ENCODE measurements at regions not wholly inside any gene's neighbourhood (a gene's known extent, or its start where the extent isn't known, plus 50 kb on each side); places are given as distances from the start of the nearest gene placed in this dataset.

GRCh38 chr6:44016131-44016870, 111.0 kb downstream of the MRPL14 start:
- Histone ChIP-seq H3K4me1 (ENCODE audit: control insufficient read depth in 1 of 2, low read depth in 2 of 2) (no peaks in the 10 kb centered on the region), H3K4me3 (no peak overlapping the region), H3K27me3 (replicated peaks; ENCODE audit: insufficient read depth) (no peaks in the 10 kb centered on the region), H3K9me3 (peaks cover 5% of the 10 kb centered on the region), H3K36me3 (no peaks in the 10 kb centered on the region), H3K27ac (no peak overlapping the region)
- no peak for TF ChIP-seq CTCF (IDR thresholded peaks at IDR 0.05)
- no peak for DNase-seq (ENCODE audit: low spot score)
- no peak for ATAC-seq (ENCODE audit: insufficient number of reproducible peaks, low FRiP score, low read depth)

- Histone ChIP-seq H3K4me1 (ENCODE audit: control insufficient read depth in 1 of 2, low read depth in 2 of 2) (no peaks in the 10 kb centered on the region), H3K27ac (no peak overlapping the region), H3K4me3 (no peak overlapping the region), H3K9me3 (peaks cover 5% of the 10 kb centered on the region), H3K27me3 (replicated peaks; ENCODE audit: insufficient read depth) (no peaks in the 10 kb centered on the region), H3K36me3 (no peaks in the 10 kb centered on the region)
- no peak for TF ChIP-seq CTCF (IDR thresholded peaks at IDR 0.05)
- ATAC-seq (ENCODE audit: insufficient number of reproducible peaks, low FRiP score, low read depth) (no peak), DNase-seq (ENCODE audit: low spot score) (no peak)
These were observed 115.2 kb downstream of the MRPL14 start for GRCh38 chr6:44012078-44012493.

GRCh38 chr6:44011350-44011920, 115.8 kb downstream of the MRPL14 start:
- no peak overlapping the region for H3K27ac ChIP-seq
- ATAC-seq (ENCODE audit: insufficient number of reproducible peaks, low FRiP score, low read depth) (no peak), DNase-seq (ENCODE audit: low spot score) (no peak)
- TF ChIP-seq CTCF (IDR thresholded peaks at IDR 0.05), result no peak
- H3K9me3 ChIP-seq, result peaks cover 5% of the 10 kb centered on the region
- H3K4me3 ChIP-seq, result no peak overlapping the region
- no peaks in the 10 kb centered on the region for H3K36me3 ChIP-seq
- H3K27me3 ChIP-seq (replicated peaks; ENCODE audit: insufficient read depth), result no peaks in the 10 kb centered on the region
- H3K4me1 ChIP-seq (ENCODE audit: control insufficient read depth in 1 of 2, low read depth in 2 of 2), result no peaks in the 10 kb centered on the region

- Histone ChIP-seq H3K36me3 (no peaks in the 10 kb centered on the region), H3K27ac (no peak overlapping the region), H3K4me1 (ENCODE audit: control insufficient read depth in 1 of 2, low read depth in 2 of 2) (no peaks in the 10 kb centered on the region), H3K9me3 (peaks cover 5% of the 10 kb centered on the region), H3K4me3 (no peak overlapping the region), H3K27me3 (replicated peaks; ENCODE audit: insufficient read depth) (no peaks in the 10 kb centered on the region)
- TF ChIP-seq CTCF (IDR thresholded peaks at IDR 0.05), result no peak
- DNase-seq (ENCODE audit: low spot score) (no peak), ATAC-seq (ENCODE audit: insufficient number of reproducible peaks, low FRiP score, low read depth) (no peak)
These were observed 116.6 kb downstream of the MRPL14 start for GRCh38 chr6:44010411-44011349.
